ENCODE measurements at regions not wholly inside any gene's neighbourhood (a gene's known extent, or its start where the extent isn't known, plus 50 kb on each side); places are given as distances from the start of the nearest gene placed in this dataset.

DNA sequence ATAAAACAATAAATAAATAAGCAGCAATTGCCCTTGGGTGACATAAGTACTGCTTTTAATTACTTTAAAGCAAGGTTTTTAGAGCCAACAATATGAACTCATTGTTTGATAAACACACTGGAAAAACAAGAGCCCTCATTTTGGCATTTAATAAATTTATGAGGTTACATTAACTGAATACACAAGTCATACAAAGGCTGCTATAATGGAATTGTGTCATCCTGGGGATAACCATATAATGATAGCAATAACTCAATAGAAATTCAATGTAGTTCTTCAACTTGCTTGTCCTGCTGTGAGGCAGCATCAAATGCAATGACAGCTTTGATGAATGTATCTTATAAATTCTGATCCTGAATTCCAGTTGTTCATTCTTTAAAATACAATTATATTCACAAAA, 1512.5 kb downstream of the STIM2 start:
- TF ChIP-seq, protein P1, sequence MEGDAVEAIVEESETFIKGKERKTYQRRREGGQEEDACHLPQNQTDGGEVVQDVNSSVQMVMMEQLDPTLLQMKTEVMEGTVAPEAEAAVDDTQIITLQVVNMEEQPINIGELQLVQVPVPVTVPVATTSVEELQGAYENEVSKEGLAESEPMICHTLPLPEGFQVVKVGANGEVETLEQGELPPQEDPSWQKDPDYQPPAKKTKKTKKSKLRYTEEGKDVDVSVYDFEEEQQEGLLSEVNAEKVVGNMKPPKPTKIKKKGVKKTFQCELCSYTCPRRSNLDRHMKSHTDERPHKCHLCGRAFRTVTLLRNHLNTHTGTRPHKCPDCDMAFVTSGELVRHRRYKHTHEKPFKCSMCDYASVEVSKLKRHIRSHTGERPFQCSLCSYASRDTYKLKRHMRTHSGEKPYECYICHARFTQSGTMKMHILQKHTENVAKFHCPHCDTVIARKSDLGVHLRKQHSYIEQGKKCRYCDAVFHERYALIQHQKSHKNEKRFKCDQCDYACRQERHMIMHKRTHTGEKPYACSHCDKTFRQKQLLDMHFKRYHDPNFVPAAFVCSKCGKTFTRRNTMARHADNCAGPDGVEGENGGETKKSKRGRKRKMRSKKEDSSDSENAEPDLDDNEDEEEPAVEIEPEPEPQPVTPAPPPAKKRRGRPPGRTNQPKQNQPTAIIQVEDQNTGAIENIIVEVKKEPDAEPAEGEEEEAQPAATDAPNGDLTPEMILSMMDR (IDR thresholded peaks at IDR 0.05; ENCODE audit: low read depth, low read length, poor library complexity, severe bottlenecking) = no peak
- no peak for TF ChIP-seq EZH2phosphoT487 (IDR thresholded peaks at IDR 0.05; ENCODE audit: borderline replicate concordance, low read length)

All from DOHH2 (cell line).